NCI-H2171 treated with DMSO at 0.1 percent for 48 hours (cell line): ENCODE measurements at regions not wholly inside any gene's neighbourhood (a gene's known extent, or its start where the extent isn't known, plus 50 kb on each side); places are given as distances from the start of the nearest gene placed in this dataset.
"Not testable (repeated sequence)": the region's sequence is repeated elsewhere in the genome, so short reads cannot be mapped to it uniquely, and the experiment has no call there.

Experiments used
- DNase-seq: peaks from one replicate; lab custom pipeline; 2025; lab: John Stamatoyannopoulos, UW

DNA sequence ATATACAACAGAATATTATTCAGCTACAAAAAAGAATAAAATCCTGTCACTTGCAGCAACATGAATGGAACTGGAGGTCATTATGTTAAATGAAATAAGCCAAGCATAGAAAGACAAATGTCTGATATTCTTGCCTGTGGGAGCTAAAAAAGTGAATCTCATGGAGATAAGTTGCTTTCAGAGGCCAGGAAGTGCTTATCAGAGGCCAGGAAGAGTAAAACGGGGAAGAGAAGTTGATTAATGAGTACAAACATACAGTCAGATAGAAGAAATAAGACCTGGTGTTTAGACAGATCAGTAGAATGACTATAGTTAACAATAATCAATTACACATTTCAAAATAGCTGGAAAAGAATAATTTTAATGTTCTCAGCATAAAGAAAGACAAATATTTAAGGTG lies 54.4 kb upstream of the CPHXL start:
- DNase-seq = no peak

DNA sequence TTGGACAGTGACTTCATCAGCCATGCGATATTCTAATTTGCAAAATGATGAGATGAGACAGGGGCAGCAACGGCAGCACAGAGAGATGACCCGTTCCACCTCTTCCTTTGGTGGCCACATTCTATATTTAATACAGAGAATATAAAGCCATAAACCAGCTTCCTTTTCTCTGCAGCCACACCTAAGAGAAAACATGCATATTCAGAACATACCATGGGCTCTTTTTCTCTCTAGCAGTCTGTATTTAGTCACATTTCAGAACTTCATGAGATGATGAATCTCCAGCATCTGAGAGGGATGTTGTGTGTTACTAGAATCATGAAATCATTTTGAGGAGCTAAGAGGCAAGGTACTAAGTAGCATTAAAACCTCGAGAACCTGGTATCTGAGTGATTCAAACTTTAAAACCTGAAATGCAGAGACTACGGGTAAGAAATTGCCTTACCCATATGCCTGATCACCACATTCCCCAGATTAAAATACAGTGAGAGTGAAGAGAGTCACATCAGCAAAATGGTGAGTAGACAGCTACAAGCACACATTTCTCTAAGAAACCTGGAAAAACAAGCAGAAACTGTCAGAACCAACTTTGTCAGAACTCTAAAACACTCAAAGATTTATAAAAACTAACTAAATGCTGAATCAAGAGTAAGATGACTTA lies 55.5 kb upstream of the CPHXL start:
- no peak for DNase-seq

DNA sequence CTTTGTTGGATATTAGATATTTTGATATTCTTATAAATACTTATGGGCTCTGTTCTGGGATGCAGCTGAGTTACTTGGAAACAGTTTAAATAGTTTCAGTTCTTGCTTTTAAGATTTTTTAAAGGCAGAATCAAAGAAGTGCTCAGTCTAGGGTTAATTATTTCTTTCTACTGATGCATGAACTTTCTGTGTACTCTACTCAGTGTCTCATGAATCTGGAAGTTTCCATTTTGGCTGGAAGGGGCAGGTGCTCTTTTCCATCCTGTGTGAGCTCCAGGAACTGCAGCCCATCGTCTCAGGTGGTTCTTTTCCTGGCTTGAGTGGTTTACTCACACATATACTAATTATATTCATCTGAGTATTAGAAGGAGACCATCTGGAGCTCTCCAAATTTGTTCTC lies 61.1 kb upstream of the CPHXL start:
- DNase-seq = peak; percentile 19

DNA sequence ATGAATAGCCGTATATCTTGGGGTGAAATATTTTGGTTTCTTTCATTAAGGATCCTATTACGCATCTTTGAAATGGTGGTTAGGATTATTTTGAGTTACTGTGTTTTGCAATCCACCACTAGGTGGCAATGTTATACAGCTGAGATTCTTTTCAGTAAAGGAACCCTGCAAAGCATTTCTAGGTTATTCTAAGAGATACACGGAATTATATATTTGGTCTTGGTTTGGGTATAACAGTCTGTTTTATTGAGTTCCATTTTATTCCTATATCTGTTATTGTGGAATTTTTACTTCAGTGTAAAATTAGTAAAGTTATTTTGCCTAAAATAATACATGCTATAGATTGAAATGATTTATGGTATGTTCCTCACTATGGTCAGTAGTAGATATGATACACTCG lies 62.9 kb upstream of the CPHXL start:
- DNase-seq = peak; percentile 78

DNA sequence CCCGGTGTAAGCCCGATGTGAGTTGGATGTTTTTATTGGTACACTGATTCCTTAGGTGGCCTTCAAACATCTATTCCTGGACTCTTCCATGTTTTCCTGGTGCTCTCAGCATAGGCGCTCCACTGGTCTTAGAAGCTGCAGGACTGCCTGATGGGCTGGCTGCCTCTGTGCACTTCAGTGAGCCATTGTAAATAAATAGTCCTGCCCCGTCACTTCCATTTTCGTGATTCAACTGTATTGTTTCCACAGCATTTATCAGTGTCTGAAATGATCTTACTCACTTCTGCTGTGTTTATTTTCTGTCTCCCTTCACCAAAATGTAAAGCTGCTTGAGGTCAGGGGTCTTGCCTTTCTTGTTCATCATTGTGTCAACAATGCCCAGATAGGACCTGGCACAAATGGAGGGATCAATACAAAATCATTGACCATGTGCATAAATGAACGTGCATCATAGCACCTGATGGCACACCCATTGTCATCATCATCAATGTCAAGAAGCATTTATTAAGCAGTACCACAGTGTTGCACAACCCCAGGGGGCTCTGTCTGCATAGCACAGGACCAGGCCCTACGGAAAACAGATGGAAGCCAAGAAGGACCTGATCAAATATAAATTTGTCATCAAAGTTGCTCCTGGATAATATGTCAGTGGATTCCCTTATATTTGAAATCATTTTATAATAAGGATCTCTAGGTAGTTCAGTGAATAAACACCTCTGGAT lies 66.6 kb upstream of the CPHXL start:
- no peak for DNase-seq

DNA sequence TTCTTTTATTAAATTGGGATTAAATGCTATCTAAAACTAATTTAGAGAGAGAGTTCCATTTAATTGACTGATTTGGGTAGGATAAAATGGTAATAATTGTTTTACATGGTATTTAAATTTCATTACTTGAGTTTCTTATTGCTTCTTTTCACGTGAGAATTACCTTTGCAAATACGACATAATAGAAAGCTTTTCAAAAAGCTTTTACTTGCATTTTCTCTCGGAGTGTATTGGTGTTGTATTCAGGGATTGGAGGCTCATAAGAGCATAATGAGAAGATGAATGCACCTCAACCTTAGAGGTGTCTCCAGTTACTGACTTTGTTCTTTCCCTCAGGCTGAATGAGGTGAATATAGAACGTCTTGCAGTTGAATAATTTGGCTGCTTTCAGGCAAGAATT lies 67.4 kb upstream of the CPHXL start:
- no peak for DNase-seq

DNA sequence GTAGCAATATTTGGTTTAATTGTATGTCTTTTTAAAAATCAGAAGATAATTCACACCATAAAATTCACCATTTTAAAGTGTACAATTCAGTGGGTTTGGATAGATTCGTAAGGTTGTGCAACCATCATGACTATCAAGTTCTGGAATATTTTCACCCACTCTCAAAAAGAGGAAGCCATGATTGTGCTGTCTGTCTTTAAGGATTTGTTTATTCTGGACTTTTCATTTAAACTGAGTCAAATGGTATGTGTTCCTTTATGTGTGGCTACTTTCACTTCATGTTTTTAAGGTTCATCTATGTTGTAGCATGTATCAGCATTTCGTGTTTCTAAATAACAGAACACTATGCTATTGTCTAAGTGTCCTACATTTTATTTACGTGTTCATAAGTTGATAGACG lies 68.1 kb upstream of the CPHXL start:
- no peak for DNase-seq

DNA sequence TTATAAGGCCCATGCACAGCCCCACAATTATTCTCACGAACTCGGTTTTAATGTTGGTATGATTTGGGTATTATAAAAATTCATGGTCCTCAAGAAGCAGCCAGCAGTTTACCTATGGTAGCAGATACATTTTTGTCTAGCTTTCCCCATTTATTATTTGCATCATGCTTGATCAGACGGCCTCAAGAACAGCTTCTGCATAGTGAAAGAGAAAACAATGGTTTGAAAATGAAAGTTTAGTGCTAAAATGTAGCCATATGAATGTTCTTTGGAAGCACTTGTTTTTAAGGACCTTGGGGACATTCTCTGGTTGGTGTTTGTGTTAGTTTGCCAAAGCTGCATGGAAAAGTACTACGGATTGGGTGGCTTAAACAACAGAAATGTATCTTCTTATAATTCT lies 72.4 kb upstream of the CPHXL start:
- no peak for DNase-seq

DNA sequence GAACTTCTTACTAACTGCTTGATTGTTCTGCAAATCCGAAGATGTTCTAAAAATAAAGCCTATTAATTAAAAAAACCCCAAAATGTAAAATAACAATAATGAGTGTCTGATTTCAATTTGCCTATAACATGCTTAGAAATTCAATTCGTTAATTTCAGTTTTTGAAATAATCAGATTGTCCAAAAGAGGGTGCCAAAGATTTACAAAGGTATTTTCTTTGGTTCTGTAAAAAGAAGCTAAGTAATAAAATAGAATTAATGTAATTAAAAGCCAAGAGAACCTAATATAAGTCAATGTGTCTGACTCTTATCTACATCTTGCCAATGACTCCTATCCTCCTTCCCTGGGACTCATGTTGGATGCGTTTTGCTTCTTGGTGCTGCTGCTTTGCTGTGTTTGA lies 75.0 kb upstream of the CPHXL start:
- DNase-seq = peak; percentile 34

DNA sequence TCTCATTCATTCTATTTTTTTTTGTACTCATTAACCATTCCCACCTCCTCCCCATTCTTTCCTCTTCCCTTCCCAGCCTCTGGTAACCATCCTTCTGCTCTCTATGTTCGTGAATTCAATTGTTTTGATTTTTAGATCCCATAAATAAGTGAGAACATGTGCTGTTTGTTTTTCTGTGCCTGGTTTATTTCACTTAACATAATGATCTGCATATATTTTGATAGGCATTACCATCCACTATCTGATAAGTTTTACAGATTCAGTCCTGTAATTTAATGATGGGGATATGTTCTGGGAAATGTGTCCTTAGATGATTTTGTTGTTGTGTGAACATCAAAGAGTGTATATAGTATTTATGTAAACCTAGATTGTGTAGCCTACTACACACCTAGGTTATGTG lies 77.5 kb upstream of the CPHXL start:
- no peak for DNase-seq

DNA sequence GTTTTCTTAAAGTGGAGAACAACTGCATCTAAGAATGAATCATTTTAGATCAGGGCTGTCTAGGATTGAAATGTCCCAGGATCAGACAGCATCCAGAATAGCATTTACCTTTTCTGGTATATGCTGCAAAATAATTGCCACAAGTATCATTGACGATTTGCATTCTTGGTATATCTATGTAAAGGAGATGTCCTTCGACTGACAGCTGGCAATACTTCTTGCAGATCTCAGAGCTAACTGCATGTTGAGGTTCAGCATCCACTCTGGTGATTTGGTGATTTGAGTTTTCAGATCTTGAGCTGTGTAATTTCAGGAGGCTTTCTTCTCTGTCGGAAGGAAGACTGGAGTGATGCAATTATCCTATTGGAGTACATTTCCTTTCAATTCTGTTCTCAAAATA lies 78.1 kb upstream of the CPHXL start:
- no peak for DNase-seq

DNA sequence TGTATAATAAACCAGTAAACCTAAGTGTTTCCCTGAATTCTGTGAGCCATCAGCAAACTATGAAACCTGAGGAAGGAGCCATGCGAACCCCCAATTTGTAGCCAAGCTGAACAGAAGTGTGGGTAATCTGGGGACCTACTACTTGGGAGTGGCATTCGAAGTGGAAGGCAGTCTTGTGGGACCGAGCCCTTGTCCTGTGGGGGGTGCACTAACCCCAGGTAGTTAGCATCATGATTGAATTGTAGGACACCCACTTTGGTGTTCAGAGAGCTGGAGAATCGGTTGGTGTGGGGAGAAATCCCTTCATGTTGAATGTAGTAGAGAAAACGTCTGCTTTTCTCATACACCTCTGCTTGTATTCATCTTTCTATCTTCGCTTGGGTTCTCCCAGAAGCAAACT lies 79.7 kb upstream of the CPHXL start:
- no peak for DNase-seq

DNA sequence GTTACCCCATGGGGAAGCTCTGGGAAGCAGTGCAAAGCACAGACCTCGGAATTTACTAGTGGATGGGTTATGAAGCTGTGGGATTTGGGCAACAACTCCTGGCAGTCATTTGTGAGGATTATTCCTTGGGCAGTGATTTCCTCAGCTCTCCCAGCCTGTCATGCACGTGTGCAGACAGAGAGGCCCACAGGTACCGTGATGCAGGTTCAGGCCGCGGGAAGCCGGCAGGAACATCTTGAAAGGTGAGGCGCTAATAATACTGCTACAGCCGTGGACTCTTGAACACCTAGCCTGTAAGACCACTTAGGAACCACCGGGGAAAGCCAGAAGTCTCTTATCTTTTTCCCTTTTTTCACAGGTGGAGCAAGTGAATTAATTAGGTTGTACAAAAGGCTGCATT lies 80.2 kb upstream of the CPHXL start:
- DNase-seq = no peak

DNA sequence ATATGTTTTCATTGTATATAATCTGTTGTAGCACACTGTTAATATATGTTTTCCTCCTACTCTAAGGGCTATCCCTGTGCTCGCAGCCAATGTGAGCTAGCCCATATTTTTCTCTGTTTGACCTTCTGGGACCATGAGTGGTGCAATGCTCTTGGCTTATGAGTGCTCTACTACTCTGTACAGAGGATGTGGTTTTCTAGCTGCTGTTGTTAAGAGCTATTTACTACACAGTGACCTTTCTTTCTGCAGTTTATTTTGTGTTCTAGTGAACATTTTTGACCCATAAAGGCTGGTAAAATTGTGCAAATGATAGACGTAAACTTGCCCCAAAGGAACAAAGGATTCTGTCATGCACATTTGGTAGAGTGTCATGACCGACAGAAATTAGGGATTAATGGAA lies 84.1 kb upstream of the CPHXL start:
- no peak for DNase-seq

DNA sequence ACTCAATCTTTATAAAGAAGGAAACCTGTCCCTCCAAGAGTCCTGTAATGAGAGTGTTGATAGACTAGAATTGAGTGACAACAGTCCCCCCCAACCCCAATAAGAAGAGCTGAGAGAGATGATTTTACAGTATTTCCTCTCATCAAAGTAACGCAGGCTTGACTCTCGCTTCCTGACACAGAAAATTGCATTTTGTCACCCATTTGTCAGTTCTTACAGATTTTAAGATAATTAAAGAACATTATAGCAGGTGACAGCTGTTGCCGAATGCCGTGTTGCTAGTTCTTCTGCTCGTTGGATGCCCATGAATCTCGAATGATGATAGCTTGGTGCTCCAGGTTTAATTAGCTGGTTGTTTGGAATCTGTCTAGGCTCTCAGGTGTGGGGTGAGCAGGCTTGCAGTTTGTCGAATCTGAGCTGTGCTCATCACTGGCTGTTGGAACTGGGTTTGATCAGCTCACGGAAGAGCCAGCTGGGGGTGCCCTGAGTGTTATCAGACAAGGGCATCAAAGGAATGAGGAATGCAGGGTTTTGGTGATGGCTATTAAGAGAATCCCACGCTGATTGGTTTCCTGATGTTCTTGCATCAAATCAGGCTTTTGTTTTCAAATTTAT lies 84.8 kb upstream of the CPHXL start:
- DNase-seq = peak; percentile 27

DNA sequence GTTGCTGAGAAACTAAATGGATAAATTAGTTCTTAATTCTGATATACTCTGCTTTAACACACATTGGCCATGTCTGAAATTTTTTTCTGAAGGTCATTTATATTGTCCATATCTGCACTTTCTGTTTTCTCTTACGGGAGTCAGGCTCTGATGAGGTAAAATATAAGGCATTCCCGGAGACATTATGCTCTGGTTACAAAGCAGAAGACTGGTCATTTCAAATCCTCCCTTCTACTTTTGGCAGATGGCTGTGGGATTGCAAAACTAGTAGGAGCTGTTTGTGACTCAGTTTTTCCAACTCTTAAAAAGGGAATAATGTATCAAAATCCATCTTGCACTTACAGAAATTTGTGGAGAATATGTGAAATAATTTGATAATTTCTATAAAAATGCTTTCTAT lies 92.2 kb upstream of the CPHXL start:
- no peak for DNase-seq

DNA sequence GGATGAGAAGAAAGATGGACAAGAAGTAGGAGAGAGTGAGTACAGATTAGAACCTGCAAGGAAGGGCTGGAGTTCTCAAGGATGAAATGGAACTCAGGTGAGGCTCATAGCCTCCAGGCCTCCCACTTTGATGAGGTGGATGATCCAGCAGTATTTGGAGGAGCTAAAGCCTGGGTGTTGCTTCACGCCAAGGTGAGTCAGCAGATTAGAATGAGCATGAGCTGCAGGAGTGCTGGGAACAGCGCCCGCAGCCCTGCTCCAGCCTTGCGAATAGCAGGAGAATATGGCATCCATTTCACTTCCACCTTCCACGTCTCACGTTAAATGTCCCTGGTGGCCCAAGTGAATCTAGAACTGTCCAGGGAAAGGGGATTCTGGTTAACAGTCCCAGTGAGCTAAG lies 94.4 kb upstream of the CPHXL start:
- no peak for DNase-seq

DNA sequence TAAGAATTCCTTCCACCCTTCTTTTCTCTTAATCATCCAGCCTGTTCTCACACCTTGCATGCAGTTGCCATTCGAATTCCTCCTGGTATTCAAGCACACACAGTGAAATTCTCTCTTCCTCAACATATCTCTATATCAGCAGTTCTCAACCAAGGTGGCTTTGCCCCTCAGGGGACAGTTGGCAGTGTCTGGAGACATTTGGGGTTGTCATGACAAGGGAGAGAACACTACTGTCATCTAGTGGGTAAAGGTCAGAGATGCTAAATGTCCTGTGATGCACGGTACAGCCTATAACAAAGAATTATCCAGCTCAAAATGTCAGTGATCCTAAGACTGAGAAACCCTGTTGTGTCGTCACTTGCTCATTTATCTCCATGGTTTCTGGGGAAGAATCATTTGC lies 94.8 kb upstream of the CPHXL start:
- DNase-seq = no peak

DNA sequence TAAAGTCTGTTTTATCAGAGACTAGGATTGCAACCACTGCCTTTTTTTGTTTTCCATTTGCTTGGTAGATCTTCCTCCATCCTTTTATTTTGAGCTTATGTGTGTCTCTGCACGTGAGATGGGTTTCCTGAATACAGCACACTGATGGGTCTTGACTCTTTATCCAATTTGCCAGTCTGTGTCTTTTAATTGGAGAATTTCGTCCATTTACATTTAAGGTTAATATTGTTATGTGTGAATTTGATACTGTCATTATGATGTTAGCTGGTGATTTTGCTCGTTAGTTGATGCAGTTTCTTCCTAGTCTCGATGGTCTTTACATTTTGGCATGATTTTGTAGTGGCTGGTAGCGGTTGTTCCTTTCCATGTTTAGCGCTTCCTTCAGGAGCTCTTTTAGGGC lies 99.5 kb upstream of the CPHXL start:
- not testable (repeated sequence) for DNase-seq

DNA sequence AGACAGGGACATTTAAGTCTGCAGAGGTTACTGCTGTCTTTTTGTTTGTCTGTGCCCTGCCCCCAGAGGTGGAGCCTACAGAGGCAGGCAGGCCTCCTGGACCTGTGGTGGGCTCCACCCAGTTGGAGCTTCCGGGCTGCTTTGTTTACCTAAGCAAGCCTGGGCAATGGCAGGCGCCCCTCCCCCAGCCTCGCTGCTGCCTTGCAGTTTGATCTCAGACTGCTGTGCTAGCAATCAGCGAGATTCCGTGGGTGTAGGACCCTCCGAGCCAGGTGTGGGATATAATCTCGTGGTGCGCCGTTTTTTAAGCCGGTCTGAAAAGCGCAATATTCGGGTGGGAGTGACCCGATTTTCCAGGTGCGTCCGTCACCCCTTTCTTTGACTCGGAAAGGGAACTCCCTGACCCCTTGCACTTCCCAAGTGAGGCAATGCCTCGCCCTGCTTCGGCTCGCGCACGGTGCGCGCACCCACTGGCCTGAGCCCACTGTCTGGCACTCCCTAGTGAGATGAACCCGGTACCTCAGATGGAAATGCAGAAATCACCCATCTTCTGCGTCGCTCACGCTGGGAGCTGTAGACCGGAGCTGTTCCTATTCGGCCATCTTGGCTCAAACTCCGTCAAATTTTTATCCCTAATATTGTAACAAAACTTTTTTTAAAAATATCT lies 101.2 kb upstream of the CPHXL start:
- DNase-seq = not testable (repeated sequence)

DNA sequence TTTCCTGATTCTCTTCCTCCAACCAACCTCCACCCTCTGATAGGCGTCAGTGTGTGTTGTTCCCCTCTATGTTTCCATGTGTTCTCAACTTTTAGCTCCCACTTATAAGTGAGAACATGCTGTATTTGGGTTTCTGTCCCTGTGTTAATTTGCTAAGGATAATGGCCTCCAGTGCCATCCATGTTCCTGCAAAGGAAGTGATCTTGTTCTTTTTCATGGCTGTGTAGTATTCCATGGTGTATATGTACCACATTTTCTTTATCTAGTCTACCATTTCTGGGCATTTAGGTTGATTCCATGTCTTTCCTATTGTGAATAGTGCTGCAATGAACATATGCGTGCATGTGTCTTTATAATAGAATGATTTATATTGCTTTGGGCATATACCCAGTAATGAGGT lies 107.1 kb upstream of the CPHXL start:
- DNase-seq = not testable (repeated sequence)

DNA sequence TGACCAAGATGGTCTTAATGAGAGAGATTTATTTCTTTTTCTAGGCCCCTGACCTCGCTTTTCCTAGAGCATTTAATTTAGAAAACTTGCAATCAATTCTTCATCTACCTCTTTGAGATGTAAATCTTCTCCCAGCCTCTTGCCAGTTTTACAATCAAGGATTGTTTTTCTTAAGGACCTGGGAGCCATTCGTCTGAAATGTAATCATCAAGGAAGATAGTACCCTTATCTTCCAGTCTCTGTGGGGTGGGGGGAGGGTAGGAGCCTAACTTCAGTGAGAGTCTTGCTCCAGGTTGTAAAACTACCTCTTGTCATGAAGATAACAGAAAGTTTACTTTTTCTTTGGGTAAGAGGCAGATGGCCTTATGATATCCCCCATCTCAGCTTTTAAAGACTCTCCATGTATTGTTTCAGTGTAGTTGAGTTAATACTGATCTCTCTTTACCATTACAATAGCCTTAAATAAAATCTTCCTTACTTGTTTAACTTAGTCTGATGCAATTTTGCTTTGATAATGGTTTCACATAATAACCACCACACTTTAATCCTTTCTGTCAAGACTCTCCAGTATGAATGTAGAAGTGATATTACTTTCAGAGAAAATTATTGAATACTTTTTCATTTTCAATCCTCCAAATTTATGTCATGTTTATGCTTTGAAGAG lies 110.2 kb upstream of the CPHXL start:
- DNase-seq = no peak

DNA sequence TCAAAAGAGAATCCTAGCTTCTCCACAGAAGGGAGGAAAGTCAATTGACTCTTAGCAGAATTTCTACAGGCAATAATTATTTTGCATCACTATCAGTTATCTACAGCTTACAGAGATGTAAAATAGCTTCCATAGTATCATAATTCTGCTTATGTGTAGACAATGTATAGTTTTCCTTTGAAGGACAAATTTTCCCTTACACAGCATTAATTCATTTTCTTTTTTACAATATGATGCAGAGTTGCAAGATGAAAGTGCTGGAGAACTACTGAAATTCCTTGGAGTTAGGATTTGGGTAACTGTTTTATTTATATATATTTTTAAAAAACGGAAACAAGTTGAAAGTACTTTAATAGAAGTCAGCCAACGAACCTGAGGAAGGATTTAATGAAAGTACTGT lies 111.0 kb upstream of the CPHXL start:
- DNase-seq = no peak
